Keratinocyte (primary cell): ENCODE measurements at regions not wholly inside any gene's neighbourhood (a gene's known extent, or its start where the extent isn't known, plus 50 kb on each side); places are given as distances from the start of the nearest gene placed in this dataset.

Experiments
- DNase-seq: peaks from one replicate; pipeline ENCODE4 v3.0.0-alpha.2; 2011; ENCODE audit warnings: low read depth, missing footprints, low spot score
- FAIRE-seq: peaks from 2 replicates; lab custom pipeline; 2011; peaks lifted over from hg19 to GRCh38; lab: Jason Lieb, UNC
- H2AFZ ChIP-seq: 2 replicates; pipeline ENCODE4 v1.6.0; 2012; ENCODE audit warnings: low read length, control low read depth, inconsistent platforms; ENCODE audit not compliant: control insufficient read depth
- H3K27ac ChIP-seq: 2 replicates; pipeline ENCODE4 v1.5.1; 2011; ENCODE audit warnings: low read length; ENCODE audit not compliant: control insufficient read depth, insufficient read depth
- H3K27me3 ChIP-seq: 3 replicates; pipeline ENCODE4 v1.6.0; 2011; ENCODE audit warnings: low read length; ENCODE audit not compliant: control insufficient read depth, insufficient read depth; ENCODE audit errors: extremely low read depth
- H3K36me3 ChIP-seq, 2 experiments: 2 replicates in 1 of 2; 3 replicates in 1 of 2; pipeline ENCODE4 v1.5.1; 2011; ENCODE audit warnings: low read length in 2 of 2, mild to moderate bottlenecking in 1 of 2; ENCODE audit not compliant: control insufficient read depth in 2 of 2, insufficient read depth in 2 of 2; ENCODE audit errors: extremely low read depth in 1 of 2
- H3K4me1 ChIP-seq: 3 replicates; pipeline ENCODE4 v1.5.1; 2011; ENCODE audit warnings: low read length; ENCODE audit not compliant: control insufficient read depth, insufficient read depth; ENCODE audit errors: extremely low read depth
- H3K4me2 ChIP-seq: 3 replicates; pipeline ENCODE4 v1.6.0; 2011; ENCODE audit warnings: low read depth, low read length; ENCODE audit not compliant: control insufficient read depth, insufficient read depth; ENCODE audit errors: extremely low read depth
- H3K4me3 ChIP-seq, 3 experiments: fragments of 200-600 bp in 1 of 3; sonication (generic) in 1 of 3; 2 replicates in 2 of 3; 3 replicates in 1 of 3; pipeline ENCODE4 v1.5.1; 2011 to 2016; ENCODE audit warnings: low read length in 3 of 3, mild to moderate bottlenecking in 3 of 3, control low read depth in 2 of 3, inconsistent platforms in 1 of 3, low read depth in 1 of 3, mixed read lengths in 1 of 3, mixed run types in 1 of 3, moderate library complexity in 1 of 3; ENCODE audit not compliant: control insufficient read depth in 2 of 3, insufficient read depth in 2 of 3; ENCODE audit errors: extremely low read depth in 1 of 3
- H3K79me2 ChIP-seq: 2 replicates; pipeline ENCODE4 v1.6.0; 2012; ENCODE audit warnings: low read length; ENCODE audit not compliant: control insufficient read depth, insufficient read depth
- H3K9ac ChIP-seq: 3 replicates; pipeline ENCODE4 v1.6.0; 2011; ENCODE audit warnings: low read length; ENCODE audit not compliant: control insufficient read depth, insufficient read depth; ENCODE audit errors: extremely low read depth
- H3K9me1 ChIP-seq: 3 replicates; pipeline ENCODE4 v1.6.0; 2011; ENCODE audit warnings: low read length; ENCODE audit not compliant: control insufficient read depth, insufficient read depth; ENCODE audit errors: extremely low read depth
- H3K9me3 ChIP-seq: 2 replicates; pipeline ENCODE4 v1.5.1; 2012; ENCODE audit warnings: low read depth, low read length; ENCODE audit not compliant: control insufficient read depth
- H4K20me1 ChIP-seq: 3 replicates; pipeline ENCODE4 v1.6.0; 2011; ENCODE audit warnings: low read length; ENCODE audit not compliant: control insufficient read depth, insufficient read depth; ENCODE audit errors: extremely low read depth
- EZH2 ChIP-seq: IDR thresholded peaks from one replicate; pipeline ENCODE4 v1.6.1; 2012; ENCODE audit warnings: inconsistent platforms, mild to moderate bottlenecking, low read length, moderate library complexity
- dilution Hi-C: fragments of 300-500 bp; cut with MboI; formaldehyde crosslinking; loops from one replicate; pipeline ENCODE4 v1.7.0; 2020; ENCODE audit warnings: low sequenced_read_pairs; ENCODE audit not compliant: extremely low pct_ligation_motif_present
- TF ChIP-seq, protein P1 (sequence below), 3 experiments: IDR thresholded peaks in 1 of 3; conservative IDR thresholded peaks in 1 of 3; optimal IDR thresholded peaks in 1 of 3; 2 replicates in 2 of 3; 3 replicates in 1 of 3; pipeline versions ENCODE3 to v1.5.1; 2011; ENCODE audit warnings: low read length in 3 of 3, mild to moderate bottlenecking in 3 of 3, moderate library complexity in 2 of 3, control low read depth in 1 of 3, inconsistent platforms in 1 of 3; ENCODE audit not compliant: insufficient read depth in 2 of 3; ENCODE audit errors: extremely low read depth in 1 of 3

- DNase-seq (no peak), FAIRE-seq (no peak)
- Histone ChIP-seq H3K36me3 (no peaks in the 10 kb centered on the region), H3K79me2 (no peaks in the 10 kb centered on the region), H3K9me3 (no peaks in the 10 kb centered on the region), H3K9me1 (no peaks in the 10 kb centered on the region), H4K20me1 (no peaks in the 10 kb centered on the region), H3K4me1 (no peaks in the 10 kb centered on the region), H3K9ac (no peak overlapping the region), H3K27ac (no peak overlapping the region), H3K27me3 (peaks cover 8% of the 10 kb centered on the region), H3K4me2 (no peak overlapping the region), H3K4me3 (no peak overlapping the region), H2AFZ (no peak overlapping the region)
- dilution Hi-C loops, result no loop called here
- no peak for TF ChIP-seq EZH2
- TF ChIP-seq, protein P1, sequence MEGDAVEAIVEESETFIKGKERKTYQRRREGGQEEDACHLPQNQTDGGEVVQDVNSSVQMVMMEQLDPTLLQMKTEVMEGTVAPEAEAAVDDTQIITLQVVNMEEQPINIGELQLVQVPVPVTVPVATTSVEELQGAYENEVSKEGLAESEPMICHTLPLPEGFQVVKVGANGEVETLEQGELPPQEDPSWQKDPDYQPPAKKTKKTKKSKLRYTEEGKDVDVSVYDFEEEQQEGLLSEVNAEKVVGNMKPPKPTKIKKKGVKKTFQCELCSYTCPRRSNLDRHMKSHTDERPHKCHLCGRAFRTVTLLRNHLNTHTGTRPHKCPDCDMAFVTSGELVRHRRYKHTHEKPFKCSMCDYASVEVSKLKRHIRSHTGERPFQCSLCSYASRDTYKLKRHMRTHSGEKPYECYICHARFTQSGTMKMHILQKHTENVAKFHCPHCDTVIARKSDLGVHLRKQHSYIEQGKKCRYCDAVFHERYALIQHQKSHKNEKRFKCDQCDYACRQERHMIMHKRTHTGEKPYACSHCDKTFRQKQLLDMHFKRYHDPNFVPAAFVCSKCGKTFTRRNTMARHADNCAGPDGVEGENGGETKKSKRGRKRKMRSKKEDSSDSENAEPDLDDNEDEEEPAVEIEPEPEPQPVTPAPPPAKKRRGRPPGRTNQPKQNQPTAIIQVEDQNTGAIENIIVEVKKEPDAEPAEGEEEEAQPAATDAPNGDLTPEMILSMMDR (optimal IDR thresholded peaks at IDR 0.05 in 1 of 3, IDR thresholded peaks at IDR 0.05 in 1 of 3, conservative IDR thresholded peaks at IDR 0.05 in 1 of 3; ENCODE audit: extremely low read depth in 1 of 3, insufficient read depth in 2 of 3, low read length in 3 of 3), result no peak
Observed at GRCh38 chr1:226476648-226477319, 68.9 kb upstream of the PARP1 start.

- H3K9me3 ChIP-seq, result no peaks in the 10 kb centered on the region
- no peak overlapping the region for H3K9ac ChIP-seq
- no peaks in the 10 kb centered on the region for H4K20me1 ChIP-seq
- H3K79me2 ChIP-seq, result no peaks in the 10 kb centered on the region
- no peak overlapping the region for H2AFZ ChIP-seq
- H3K36me3 ChIP-seq, result no peaks in the 10 kb centered on the region
- no peaks in the 10 kb centered on the region for H3K4me1 ChIP-seq
- no peak overlapping the region for H3K27ac ChIP-seq
- H3K9me1 ChIP-seq, result no peaks in the 10 kb centered on the region
- H3K4me3 ChIP-seq, result no peak overlapping the region
- no peak overlapping the region for H3K4me2 ChIP-seq
- FAIRE-seq (no peak), DNase-seq (no peak)
- TF ChIP-seq, protein P1 (optimal IDR thresholded peaks at IDR 0.05 in 1 of 3, IDR thresholded peaks at IDR 0.05 in 1 of 3, conservative IDR thresholded peaks at IDR 0.05 in 1 of 3; ENCODE audit: extremely low read depth in 1 of 3, insufficient read depth in 2 of 3, low read length in 3 of 3), result no peak
- no peak for TF ChIP-seq EZH2
- dilution Hi-C loops, result no loop called here
- peaks cover 35% of the 10 kb centered on the region for H3K27me3 ChIP-seq
Observed at GRCh38 chr1:226479474-226479873, 69.1 kb upstream of the STUM start.
